K562 (cell line): ENCODE measurements at regions not wholly inside any gene's neighbourhood (a gene's known extent, or its start where the extent isn't known, plus 50 kb on each side); places are given as distances from the start of the nearest gene placed in this dataset.

Experiments
- ATAC-seq: fragments of 200-7000 bp; cut with Tn5 transposase; 3 replicates; pipeline ENCODE4 v1.9.1; 2020; ENCODE audit warnings: moderate library complexity
- BruUV-seq: library from RNA; stranded (reverse); fragments of 400-500 nt; replicated peaks from 2 replicates; lab custom pipeline; 2021; lab: Mats Ljungman, UMichigan
- CTCF ChIA-PET: fragments of 300-600 bp; formaldehyde crosslinking; extraction: SDS; loops from one replicate; lab custom pipeline; 2021; ENCODE audit warnings: low intra/inter-chr PET ratio; lab: Yijun Ruan, JAX
- POLR2A ChIA-PET: fragments of 300-600, 350-650 bp; sonication (Branson Sonifier 250); formaldehyde crosslinking; extraction: SDS; loops from one replicate; lab custom pipeline; 2021; ENCODE audit warnings: antibody characterized with exemption, inconsistent platforms; lab: Yijun Ruan, JAX
- DNase-seq, 4 experiments: peaks; one replicate each; pipeline versions ENCODE4 v3.0.0 to v3.0.0-alpha.2; 2011 to 2018; ENCODE audit warnings: low spot score in 3 of 4, mixed read lengths in 3 of 4; ENCODE audit errors: extremely low read depth in 1 of 4
- FAIRE-seq: peaks from 2 replicates; lab custom pipeline; 2011; peaks lifted over from hg19 to GRCh38; lab: Jason Lieb, UNC
- H2AFZ ChIP-seq: 2 replicates; pipeline ENCODE4 v1.6.0; 2011; ENCODE audit warnings: low read depth, low read length, control low read depth, inconsistent platforms
- H3K27ac ChIP-seq: fragments of 200-600 bp; 3 replicates; pipeline ENCODE4 v1.8.0; 2011; ENCODE audit warnings: low read depth, mild to moderate bottlenecking, control low read depth, inconsistent platforms, low read length, moderate library complexity, mixed read lengths; ENCODE audit errors: extremely low read depth
- H3K27me3 ChIP-seq, 2 experiments: fragments of 300-600 bp in 1 of 2; 2 replicates in 1 of 2; 3 replicates in 1 of 2; pipeline versions ENCODE4 v1.6.0 to v1.8.0; 2011; ENCODE audit warnings: inconsistent platforms in 2 of 2, low read length in 2 of 2, mild to moderate bottlenecking in 1 of 2, mixed read lengths in 1 of 2, moderate library complexity in 1 of 2; ENCODE audit not compliant: control insufficient read depth in 2 of 2, insufficient read depth in 2 of 2
- H3K36me3 ChIP-seq: fragments of 300-600 bp; 3 replicates; pipeline ENCODE4 v1.8.0; 2011; ENCODE audit warnings: mild to moderate bottlenecking, low read length, inconsistent platforms; ENCODE audit not compliant: control insufficient read depth, insufficient read depth
- H3K4me1 ChIP-seq, 2 experiments: fragments of 200-600 bp in 1 of 2; replicated peaks in 1 of 2; 2 replicates in 1 of 2; 3 replicates in 1 of 2; pipeline versions ENCODE4 v1.5.1 to v1.8.0; 2011; ENCODE audit warnings: inconsistent platforms in 2 of 2, low read length in 2 of 2, mild to moderate bottlenecking in 1 of 2, mixed read lengths in 1 of 2, moderate library complexity in 1 of 2; ENCODE audit not compliant: control insufficient read depth in 2 of 2, insufficient read depth in 2 of 2
- H3K4me2 ChIP-seq: 2 replicates; pipeline ENCODE4 v1.6.1; 2011; ENCODE audit warnings: low read length, control low read depth, inconsistent platforms, mixed read lengths; ENCODE audit not compliant: insufficient read depth
- H3K4me3 ChIP-seq: fragments of 200-600 bp; sonication (generic), shearing (Covaris generic); 2 replicates; pipeline ENCODE4 v1.5.1; 2016; ENCODE audit warnings: control low read depth, inconsistent platforms
- H3K79me2 ChIP-seq: fragments of 200-600 bp; 3 replicates; pipeline ENCODE4 v1.8.0; 2011; ENCODE audit warnings: low read length, inconsistent platforms; ENCODE audit not compliant: control insufficient read depth, insufficient read depth
- H3K9ac ChIP-seq, 2 experiments: 2 replicates each; pipeline versions ENCODE4 v1.6.0 to v1.6.1; 2011; ENCODE audit warnings: low read depth in 2 of 2, low read length in 2 of 2, control low read depth in 1 of 2, inconsistent platforms in 1 of 2, mild to moderate bottlenecking in 1 of 2, mixed read lengths in 1 of 2; ENCODE audit not compliant: insufficient read depth in 1 of 2
- H3K9me1 ChIP-seq: one replicate; pipeline ENCODE4 v1.6.0; 2011; ENCODE audit warnings: inconsistent platforms, mild to moderate bottlenecking, low read length, moderate library complexity; ENCODE audit not compliant: control insufficient read depth, insufficient read depth
- H3K9me3 ChIP-seq: replicated peaks from 2 replicates; pipeline ENCODE4 v1.5.1; 2011; ENCODE audit warnings: low read depth, low read length, inconsistent platforms; ENCODE audit not compliant: control insufficient read depth, insufficient read depth
- H4K20me1 ChIP-seq: replicated peaks from 2 replicates; pipeline ENCODE4 v1.6.1; 2011; ENCODE audit warnings: low read length, inconsistent platforms, mixed read lengths; ENCODE audit not compliant: control insufficient read depth, insufficient read depth
- BRF2 ChIP-seq: IDR thresholded peaks from 3 replicates; pipeline ENCODE4 v1.6.1; 2011; ENCODE audit warnings: borderline replicate concordance, mild to moderate bottlenecking; ENCODE audit not compliant: insufficient read length, insufficient read depth
- CBFB ChIP-seq: sonication (generic); formaldehyde crosslinking; IDR thresholded peaks from 2 replicates; pipeline ENCODE4 v1.4.0; 2020; ENCODE audit warnings: mild to moderate bottlenecking, missing genetic modification reagents
- CGGBP1 ChIP-seq: fragments of 250-450 bp; sonication (Bioruptor Pico); IDR thresholded peaks from 2 replicates; pipeline ENCODE4 v1.9.0; 2021; ENCODE audit warnings: mild to moderate bottlenecking
- ESRRB ChIP-seq: fragments of 250-450 bp; sonication (Bioruptor Pico); IDR thresholded peaks from 2 replicates; pipeline ENCODE4 v1.5.0; 2020; ENCODE audit warnings: mild to moderate bottlenecking, moderate library complexity, borderline replicate concordance
- HDAC2 ChIP-seq: fragments of 450-650 bp; IDR thresholded peaks from 2 replicates; pipeline ENCODE4 v1.6.1; 2016; ENCODE audit warnings: mild to moderate bottlenecking
- ILK ChIP-seq: fragments of 450-650 bp; IDR thresholded peaks from 2 replicates; pipeline ENCODE4 v1.6.1; 2016; ENCODE audit warnings: missing genetic modification characterization, low read depth, mild to moderate bottlenecking, missing compliant biosample characterization, moderate library complexity, borderline replicate concordance
- MAFK ChIP-seq: IDR thresholded peaks from 2 replicates; pipeline ENCODE4 v1.6.1; 2011; ENCODE audit warnings: low read length, improper control_type of control experiment
- MAZ ChIP-seq, 2 experiments: fragments of 450-650 bp in 1 of 2; sonication (generic) in 1 of 2; formaldehyde crosslinking; IDR thresholded peaks in 1 of 2; conservative IDR thresholded peaks in 1 of 2; 2 replicates each; pipeline versions ENCODE4 v1.4.0 to v1.5.0; 2020; ENCODE audit warnings: mild to moderate bottlenecking in 1 of 2, missing genetic modification reagents in 1 of 2
- NCOA6 ChIP-seq: fragments of 450-650 bp; IDR thresholded peaks from 2 replicates; pipeline ENCODE4 v1.6.1; 2017; ENCODE audit warnings: mild to moderate bottlenecking
- SMARCA4 ChIP-seq: fragments of 450-650 bp; IDR thresholded peaks from 2 replicates; pipeline ENCODE4 v1.6.1; 2016
- TRIM24 ChIP-seq, 2 experiments: fragments of 450-650 bp; IDR thresholded peaks; 2 replicates each; pipeline ENCODE4 v1.6.1; 2016
- ZFP91 ChIP-seq: sonication (generic); formaldehyde crosslinking; IDR thresholded peaks from 2 replicates; pipeline ENCODE4 v1.8.0; 2022; ENCODE audit warnings: mild to moderate bottlenecking, missing genetic modification reagents
- ZNF143 ChIP-seq: sonication (generic); formaldehyde crosslinking; IDR thresholded peaks from 2 replicates; pipeline ENCODE4 v1.9.0; 2022; ENCODE audit warnings: mild to moderate bottlenecking, missing genetic modification reagents
- ZNF23 ChIP-seq: fragments of 250-450 bp; sonication (Bioruptor Pico); IDR thresholded peaks from 2 replicates; pipeline ENCODE4 v1.4.0; 2020; ENCODE audit warnings: mild to moderate bottlenecking
- ZNF354B ChIP-seq: fragments of 250-450 bp; sonication (Bioruptor Pico); IDR thresholded peaks from 2 replicates; pipeline ENCODE4 v1.4.0; 2020
- ZNF589 ChIP-seq: fragments of 200-800 bp; sonication (Bioruptor generic); IDR thresholded peaks from 2 replicates; pipeline ENCODE4 v1.6.1; 2016; ENCODE audit warnings: low read depth, missing genetic modification characterization, missing compliant biosample characterization
- ZNF830 ChIP-seq: fragments of 250-450 bp; sonication (Bioruptor Pico); IDR thresholded peaks from 2 replicates; pipeline ENCODE4 v1.5.0; 2021; ENCODE audit warnings: mild to moderate bottlenecking
- WGBS: fragments of 100-300 bp; shearing (Covaris generic); methylation state at CpG from one replicate; pipeline ENCODE4 v1.1.6; 2016; ENCODE audit warnings: low coverage, mixed read lengths; ENCODE audit not compliant: insufficient coverage; ENCODE audit errors: missing lambda C conversion rate; 5-methylcytosine and 5-hydroxymethylcytosine counted together
- in situ Hi-C: fragments of 300-500 bp; cut with MboI; formaldehyde crosslinking; loops from 4 replicates; pipeline ENCODE4 v1.15.0; 2018; ENCODE audit warnings: inconsistent platforms, mixed read lengths
- intact Hi-C: fragments of 100-400 bp; cut with micrococcal nuclease; formaldehyde crosslinking; loops from 2 replicates; pipeline ENCODE4 v1.14.2; 2022

GRCh38 chr10:130729876-130730275, 581.6 kb downstream of the TCERG1L start:
- Histone ChIP-seq H3K4me1 (peaks cover 0 to 6% of the 10 kb centered on the region in 2 experiments; a peak in 2 of 5 replicates), H4K20me1 (no peaks in the 10 kb centered on the region), H3K27ac (no peak overlapping the region), H3K36me3 (no peaks in the 10 kb centered on the region), H3K4me3 (no peak overlapping the region), H3K27me3 (no peaks in the 10 kb centered on the region), H3K9me1 (no peaks in the 10 kb centered on the region), H2AFZ (no peak overlapping the region), H3K4me2 (no peak overlapping the region), H3K9ac (no peak overlapping the region), H3K9me3 (no peaks in the 10 kb centered on the region), H3K79me2 (no peaks in the 10 kb centered on the region)
- no TSS peak for BruUV-seq
- DNase-seq, result no peak
- no peak for FAIRE-seq
- intact Hi-C loops (no loop called here), in situ Hi-C loops (no loop called here)
- POLR2A ChIA-PET, result interaction anchor here (0.6 kb wide), 1 partner anchor 22 kb away, joined by 3 read pairs; no protein-coding TSS in a partner anchor
- no peak for TF ChIP-seq TRIM24 (IDR thresholded peaks at IDR 0.05)
- CTCF ChIA-PET, result no interaction called here
- no peak for ATAC-seq

GRCh38 chr10:130737186-130737585, 574.3 kb downstream of the TCERG1L start:
- no TSS peak for BruUV-seq
- no peaks in the 10 kb centered on the region for H3K79me2 ChIP-seq
- TF ChIP-seq MAZ (CRISPR knock-in tag; conservative IDR thresholded peaks at IDR 0.05 in 1 of 2, IDR thresholded peaks at IDR 0.05 in 1 of 2), result no peak
- no peak for TF ChIP-seq NCOA6
- TF ChIP-seq CGGBP1, result no peak
- TF ChIP-seq HDAC2, result no peak
- TF ChIP-seq ILK (tag), result no peak
- TF ChIP-seq ESRRB (CRISPR knock-in tag), result no peak
- no peak for TF ChIP-seq ZNF589 (CRISPR knock-in tag)
- TF ChIP-seq ZNF23 (CRISPR knock-in tag), result no peak
- TF ChIP-seq BRF2, result no peak
- no peak for TF ChIP-seq ZNF354B (CRISPR knock-in tag)
- no peak for TF ChIP-seq ZNF830 (CRISPR knock-in tag)
- TF ChIP-seq SMARCA4, result no peak
- TF ChIP-seq CBFB (CRISPR knock-in tag), result no peak
- no peak for TF ChIP-seq ZFP91 (CRISPR knock-in tag)
- TF ChIP-seq ZNF143 (CRISPR knock-in tag), result no peak
- TF ChIP-seq MAFK, result no peak

More at GRCh38 chr10:130737186-130737585, 574.3 kb downstream of the TCERG1L start:
- ATAC-seq, result no peak
- Histone ChIP-seq H3K4me1 (no peaks in the 10 kb centered on the region), H4K20me1 (no peaks in the 10 kb centered on the region), H3K9me3 (no peaks in the 10 kb centered on the region), H3K4me3 (no peak overlapping the region), H2AFZ (no peak overlapping the region), H3K27me3 (no peaks in the 10 kb centered on the region; a peak in 1 of 5 replicates), H3K27ac (no peak overlapping the region), H3K36me3 (no peaks in the 10 kb centered on the region), H3K9ac (no peak overlapping the region), H3K9me1 (no peaks in the 10 kb centered on the region), H3K4me2 (no peak overlapping the region)
- in situ Hi-C loops, result no loop called here
- 6% methylated on average over 2 of the region's 2 CpGs for WGBS
- ChIA-PET CTCF (no interaction called here), POLR2A (no interaction called here)
- FAIRE-seq, result no peak
- intact Hi-C loops, result no loop called here
- no peak for DNase-seq
